ENCODE measurements at regions not wholly inside any gene's neighbourhood (a gene's known extent, or its start where the extent isn't known, plus 50 kb on each side); places are given as distances from the start of the nearest gene placed in this dataset.

GRCh38 chr10:45136256-45136655 is 135.5 kb downstream of the ZNF22 start:
- ATAC-seq (ENCODE audit: low read depth), result no peak

More at GRCh38 chr10:45136256-45136655, 135.5 kb downstream of the ZNF22 start:
- H2BK120ac ChIP-seq (ENCODE audit: low read depth, low read length), result no peak overlapping the region
- no peak overlapping the region for H3K23ac ChIP-seq (ENCODE audit: low read depth, low read length)
- H3K36me3 ChIP-seq (ENCODE audit: control insufficient read depth, insufficient read depth, low read length), result no peaks in the 10 kb centered on the region
- ChIA-PET POLR2A (ENCODE audit: unreplicated experiment) (no interaction called here), CTCF (interaction anchor here (0.6 kb wide), 1 partner anchor 114 kb away, joined by 5 read pairs; no protein-coding TSS in a partner anchor)
- H4K8ac ChIP-seq (ENCODE audit: low read depth in 2 of 2, low read length in 2 of 2), result no peak overlapping the region
- no peak overlapping the region for H3K4me2 ChIP-seq (ENCODE audit: low read depth, low read length)
- no peaks in the 10 kb centered on the region for H3K9me3 ChIP-seq (ENCODE audit: control insufficient read depth, insufficient read depth, low read length)
- H4K91ac ChIP-seq (ENCODE audit: insufficient read depth, low read depth, low read length), result no peak overlapping the region
- DNase-seq, result no peak
- no peaks in the 10 kb centered on the region for H3K9me1 ChIP-seq (ENCODE audit: insufficient read depth, low read length)
- H3K4ac ChIP-seq (ENCODE audit: low read depth, low read length), result no peak overlapping the region
- H2BK15ac ChIP-seq (ENCODE audit: low read depth, low read length), result no peak overlapping the region
- no peaks in the 10 kb centered on the region for H3K27me3 ChIP-seq (ENCODE audit: control insufficient read depth, insufficient read depth, low read length)
- H3K4me1 ChIP-seq (ENCODE audit: control insufficient read depth, insufficient read depth, low read length), result no peaks in the 10 kb centered on the region
- H3K4me3 ChIP-seq (ENCODE audit: insufficient read depth, low read depth, low read length), result no peak overlapping the region
- no CpG with 5 or more reads among the region's 8 CpGs for WGBS, 2 experiments (ENCODE audit: extremely low coverage in 2 of 2, insufficient read length in 1 of 2)
- no peak overlapping the region for H3K18ac ChIP-seq (ENCODE audit: low read depth, low read length)
- H3K56ac ChIP-seq (ENCODE audit: extremely low read depth, insufficient read depth, low read length), result no peak overlapping the region
- no peak overlapping the region for H3K14ac ChIP-seq (replicated peaks; ENCODE audit: low read depth, low read length)
- no peaks in the 10 kb centered on the region for H4K20me1 ChIP-seq (ENCODE audit: insufficient read depth, low read length)
- H2BK20ac ChIP-seq (ENCODE audit: low read depth, low read length), result no peak overlapping the region
- in situ Hi-C loops (cut with MboI; ENCODE audit: low sequenced_read_pairs) (no loop called here), intact Hi-C loops (cut with micrococcal nuclease) (no loop called here), dilution Hi-C loops (cut with HindIII; ENCODE audit: low sequenced_read_pairs, unreplicated experiment) (no loop called here)
- H3K27ac ChIP-seq (ENCODE audit: insufficient read depth, low read length), result no peak overlapping the region
- no peaks in the 10 kb centered on the region for H3K79me1 ChIP-seq (ENCODE audit: low read depth in 1 of 2, low read length in 2 of 2)
- no peak overlapping the region for H2AFZ ChIP-seq (replicated peaks; ENCODE audit: low read length, poor library complexity)
- no peak overlapping the region for H4K5ac ChIP-seq (ENCODE audit: low read depth, low read length)
- no peak overlapping the region for H3K9ac ChIP-seq (ENCODE audit: low read depth, low read length)
- BruUV-seq (replicated peaks), result no TSS peak
- no peak overlapping the region for H2AK5ac ChIP-seq (ENCODE audit: low read depth, low read length)
- H2AK9ac ChIP-seq (replicated peaks; ENCODE audit: low read depth, low read length, poor library complexity), result no peak overlapping the region
- no peak overlapping the region for H2BK5ac ChIP-seq (ENCODE audit: low read depth, low read length, poor library complexity, severe bottlenecking)
- TF ChIP-seq SMC3 (IDR thresholded peaks at IDR 0.05; ENCODE audit: low read depth, low read length), result no peak
